Loucy (cell line): ENCODE measurements at regions not wholly inside any gene's neighbourhood (a gene's known extent, or its start where the extent isn't known, plus 50 kb on each side); places are given as distances from the start of the nearest gene placed in this dataset.

ENCODE experiments used
- H2AFZ ChIP-seq: fragments of 200-600 bp; sonication (generic); 2 replicates; pipeline ENCODE4 v1.6.0; 2016; ENCODE audit warnings: antibody characterized with exemption, mild to moderate bottlenecking, low read length, moderate library complexity
- H3F3A ChIP-seq: fragments of 200-600 bp; 2 replicates; pipeline ENCODE4 v1.6.0; 2016; ENCODE audit warnings: antibody characterized with exemption, low read depth, mild to moderate bottlenecking
- H3K27me3 ChIP-seq: fragments of 200-600 bp; sonication (generic); 2 replicates; pipeline ENCODE4 v1.6.1; 2014; ENCODE audit warnings: low read length, mild to moderate bottlenecking; ENCODE audit not compliant: insufficient read depth, poor library complexity, severe bottlenecking
- H3K36me3 ChIP-seq: fragments of 200-600 bp; sonication (generic); 2 replicates; pipeline ENCODE4 v1.6.1; 2016; ENCODE audit warnings: low read length; ENCODE audit not compliant: insufficient read depth
- H3K4me1 ChIP-seq: fragments of 200-600 bp; sonication (generic); 2 replicates; pipeline ENCODE4 v1.5.1; 2014; ENCODE audit warnings: low read length, mild to moderate bottlenecking; ENCODE audit not compliant: insufficient read depth, poor library complexity, severe bottlenecking
- H3K4me2 ChIP-seq: fragments of 200-600 bp; sonication (generic); 2 replicates; pipeline ENCODE4 v1.6.0; 2014; ENCODE audit warnings: antibody characterized with exemption, low read length, low read depth, mild to moderate bottlenecking; ENCODE audit not compliant: poor library complexity, severe bottlenecking
- H3K4me3 ChIP-seq: fragments of 200-600 bp; sonication (generic); 2 replicates; pipeline ENCODE4 v1.5.1; 2014; ENCODE audit warnings: low read length, mild to moderate bottlenecking, mixed read lengths; ENCODE audit not compliant: poor library complexity, severe bottlenecking
- H3K79me2 ChIP-seq: fragments of 200-600 bp; sonication (generic); 2 replicates; pipeline ENCODE4 v1.6.1; 2014; ENCODE audit warnings: low read length; ENCODE audit not compliant: insufficient read depth
- H3K9ac ChIP-seq: fragments of 200-600 bp; sonication (generic); 2 replicates; pipeline ENCODE4 v1.6.0; 2014; ENCODE audit warnings: mild to moderate bottlenecking, low read depth, low read length, moderate library complexity; ENCODE audit not compliant: poor library complexity, severe bottlenecking
- H3K9me2 ChIP-seq: fragments of 200-600 bp; sonication (generic); replicated peaks from 2 replicates; pipeline ENCODE4 v1.6.1; 2016; ENCODE audit warnings: low read depth, low read length, mixed read lengths
- H3K9me3 ChIP-seq: fragments of 200-600 bp; sonication (generic); 2 replicates; pipeline ENCODE4 v1.6.1; 2014; ENCODE audit warnings: mild to moderate bottlenecking, antibody characterized with exemption, low read length, low read depth; ENCODE audit not compliant: insufficient read depth
- H4K20me1 ChIP-seq: fragments of 200-600 bp; sonication (generic); 2 replicates; pipeline ENCODE4 v1.6.0; 2014; ENCODE audit warnings: antibody characterized with exemption, low read length, mild to moderate bottlenecking; ENCODE audit not compliant: insufficient read depth, poor library complexity, severe bottlenecking
- CTCF ChIP-seq: fragments of 200-600 bp; sonication (generic); conservative IDR thresholded peaks from 2 replicates; pipeline ENCODE4 v1.5.1; 2014; ENCODE audit warnings: mild to moderate bottlenecking, antibody characterized with exemption, low read length
- EZH2phosphoT487 ChIP-seq: fragments of 200-600 bp; IDR thresholded peaks from 2 replicates; pipeline ENCODE4 v1.6.1; 2018; ENCODE audit warnings: antibody characterized with exemption, mild to moderate bottlenecking, moderate library complexity, borderline replicate concordance

- no peak overlapping the region for H3K9ac ChIP-seq
- no peaks in the 10 kb centered on the region for H3F3A ChIP-seq
- TF ChIP-seq EZH2phosphoT487 (no peak), CTCF (no peak)
- H3K4me2 ChIP-seq = no peak overlapping the region
- H3K79me2 ChIP-seq = no peaks in the 10 kb centered on the region
- no peaks in the 10 kb centered on the region for H3K9me3 ChIP-seq
- no peak overlapping the region for H2AFZ ChIP-seq
- H4K20me1 ChIP-seq = no peaks in the 10 kb centered on the region
- no peaks in the 10 kb centered on the region for H3K4me1 ChIP-seq
- H3K9me2 ChIP-seq = no peaks in the 10 kb centered on the region
- no peaks in the 10 kb centered on the region for H3K36me3 ChIP-seq
- H3K4me3 ChIP-seq = no peak overlapping the region
- H3K27me3 ChIP-seq = no peaks in the 10 kb centered on the region
These were observed 126.0 kb upstream of the ACVR2A start for GRCh38 chr2:147718831-147719230.

GRCh38 chr2:147716906-147717305 lies 127.9 kb upstream of the ACVR2A start:
- H3K27me3 ChIP-seq = no peaks in the 10 kb centered on the region
- no peak overlapping the region for H3K4me2 ChIP-seq
- no peaks in the 10 kb centered on the region for H4K20me1 ChIP-seq
- TF ChIP-seq EZH2phosphoT487 = no peak
- H3K36me3 ChIP-seq = no peaks in the 10 kb centered on the region
- no peaks in the 10 kb centered on the region for H3K4me1 ChIP-seq
- no peak overlapping the region for H3K4me3 ChIP-seq
- no peaks in the 10 kb centered on the region for H3K9me2 ChIP-seq
- H2AFZ ChIP-seq = no peak overlapping the region
- H3K9ac ChIP-seq = no peak overlapping the region
- no peaks in the 10 kb centered on the region for H3K9me3 ChIP-seq
- H3K79me2 ChIP-seq = no peaks in the 10 kb centered on the region
- no peaks in the 10 kb centered on the region for H3F3A ChIP-seq

- Histone ChIP-seq H3F3A (no peaks in the 10 kb centered on the region), H3K4me1 (no peaks in the 10 kb centered on the region), H3K27me3 (no peaks in the 10 kb centered on the region), H3K4me3 (no peak overlapping the region), H3K4me2 (no peak overlapping the region), H3K79me2 (no peaks in the 10 kb centered on the region), H3K9ac (no peak overlapping the region), H3K36me3 (no peaks in the 10 kb centered on the region), H4K20me1 (no peaks in the 10 kb centered on the region), H2AFZ (no peak overlapping the region), H3K9me2 (no peaks in the 10 kb centered on the region), H3K9me3 (no peaks in the 10 kb centered on the region)
- no peak for TF ChIP-seq EZH2phosphoT487
- TF ChIP-seq CTCF = no peak
These were observed 129.0 kb upstream of the ACVR2A start for GRCh38 chr2:147715807-147716206.

- no peaks in the 10 kb centered on the region for H3K4me1 ChIP-seq
- no peaks in the 10 kb centered on the region for H3K27me3 ChIP-seq
- H3K9ac ChIP-seq = no peak overlapping the region
- no peaks in the 10 kb centered on the region for H3K9me3 ChIP-seq
- H3F3A ChIP-seq = no peaks in the 10 kb centered on the region
- H3K4me2 ChIP-seq = no peak overlapping the region
- no peaks in the 10 kb centered on the region for H4K20me1 ChIP-seq
- H3K79me2 ChIP-seq = no peaks in the 10 kb centered on the region
- TF ChIP-seq CTCF (no peak), EZH2phosphoT487 (no peak)
- no peaks in the 10 kb centered on the region for H3K9me2 ChIP-seq
- no peak overlapping the region for H2AFZ ChIP-seq
- H3K36me3 ChIP-seq = no peaks in the 10 kb centered on the region
- H3K4me3 ChIP-seq = no peak overlapping the region
These were observed 130.2 kb upstream of the ACVR2A start for GRCh38 chr2:147714582-147714981.
